ENCODE measurements at regions not wholly inside any gene's neighbourhood (a gene's known extent, or its start where the extent isn't known, plus 50 kb on each side); places are given as distances from the start of the nearest gene placed in this dataset.

- Histone ChIP-seq H3K4me3 (ENCODE audit: insufficient read depth, low read depth, low read length) (no peak overlapping the region), H3K4me1 (ENCODE audit: control insufficient read depth, insufficient read depth, low read length) (no peaks in the 10 kb centered on the region), H3K27me3 (ENCODE audit: control insufficient read depth, insufficient read depth, low read length, poor library complexity, severe bottlenecking) (no peaks in the 10 kb centered on the region), H3K9me3 (ENCODE audit: control insufficient read depth, low read length) (no peaks in the 10 kb centered on the region), H3K36me3 (ENCODE audit: control insufficient read depth, insufficient read depth, low read length) (no peaks in the 10 kb centered on the region), H3K27ac (ENCODE audit: insufficient read depth, low read depth, low read length, poor library complexity, severe bottlenecking) (no peak overlapping the region)
- WGBS, 2 experiments: 95% methylated on average over 7 of the region's 7 CpGs
Observed at GRCh38 chr21:34192646-34193285, 119.4 kb downstream of the MRPS6 start.

- Histone ChIP-seq H3K36me3 (ENCODE audit: control insufficient read depth, insufficient read depth, low read length) (no peaks in the 10 kb centered on the region), H3K9me3 (ENCODE audit: control insufficient read depth, low read length) (no peaks in the 10 kb centered on the region), H3K27ac (ENCODE audit: insufficient read depth, low read depth, low read length, poor library complexity, severe bottlenecking) (no peak overlapping the region), H3K4me3 (ENCODE audit: insufficient read depth, low read depth, low read length) (no peak overlapping the region), H3K4me1 (ENCODE audit: control insufficient read depth, insufficient read depth, low read length) (peaks cover 18% of the 10 kb centered on the region), H3K27me3 (ENCODE audit: control insufficient read depth, insufficient read depth, low read length, poor library complexity, severe bottlenecking) (no peaks in the 10 kb centered on the region)
- WGBS, 2 experiments: 62 to 75% methylated on average over 5 of the region's 6 CpGs
Observed at GRCh38 chr21:34195335-34195734, 122.0 kb downstream of the MRPS6 start.

- peaks cover 24% of the 10 kb centered on the region for H3K4me1 ChIP-seq (ENCODE audit: control insufficient read depth, insufficient read depth, low read length)
- no peak overlapping the region for H3K4me3 ChIP-seq (ENCODE audit: insufficient read depth, low read depth, low read length)
- WGBS, 2 experiments: 96 to 97% methylated on average over 4 of the region's 6 CpGs
- H3K36me3 ChIP-seq (ENCODE audit: control insufficient read depth, insufficient read depth, low read length): no peaks in the 10 kb centered on the region
- H3K27me3 ChIP-seq (ENCODE audit: control insufficient read depth, insufficient read depth, low read length, poor library complexity, severe bottlenecking): no peaks in the 10 kb centered on the region
- H3K9me3 ChIP-seq (ENCODE audit: control insufficient read depth, low read length): no peaks in the 10 kb centered on the region
- H3K27ac ChIP-seq (ENCODE audit: insufficient read depth, low read depth, low read length, poor library complexity, severe bottlenecking): no peak overlapping the region
Observed at GRCh38 chr21:34196996-34197395, 123.6 kb downstream of the MRPS6 start.

GRCh38 chr21:34197561-34197960, 124.2 kb downstream of the MRPS6 start:
- no peak overlapping the region for H3K4me3 ChIP-seq (ENCODE audit: insufficient read depth, low read depth, low read length)
- no peaks in the 10 kb centered on the region for H3K36me3 ChIP-seq (ENCODE audit: control insufficient read depth, insufficient read depth, low read length)
- 91 to 98% methylated on average over 3 of the region's 3 CpGs for WGBS, 2 experiments
- no peaks in the 10 kb centered on the region for H3K27me3 ChIP-seq (ENCODE audit: control insufficient read depth, insufficient read depth, low read length, poor library complexity, severe bottlenecking)
- H3K4me1 ChIP-seq (ENCODE audit: control insufficient read depth, insufficient read depth, low read length): peaks cover 28% of the 10 kb centered on the region
- H3K9me3 ChIP-seq (ENCODE audit: control insufficient read depth, low read length): no peaks in the 10 kb centered on the region
- no peak overlapping the region for H3K27ac ChIP-seq (ENCODE audit: insufficient read depth, low read depth, low read length, poor library complexity, severe bottlenecking)

GRCh38 chr21:34198231-34199120, 125.1 kb downstream of the MRPS6 start:
- no peak overlapping the region for H3K27ac ChIP-seq (ENCODE audit: insufficient read depth, low read depth, low read length, poor library complexity, severe bottlenecking)
- H3K27me3 ChIP-seq (ENCODE audit: control insufficient read depth, insufficient read depth, low read length, poor library complexity, severe bottlenecking): no peaks in the 10 kb centered on the region
- H3K4me3 ChIP-seq (ENCODE audit: insufficient read depth, low read depth, low read length): no peak overlapping the region
- H3K36me3 ChIP-seq (ENCODE audit: control insufficient read depth, insufficient read depth, low read length): no peaks in the 10 kb centered on the region
- WGBS, 2 experiments: 78 to 79% methylated on average over 15 to 16 of the region's 16 CpGs
- peaks cover 36% of the 10 kb centered on the region for H3K4me1 ChIP-seq (ENCODE audit: control insufficient read depth, insufficient read depth, low read length)
- no peaks in the 10 kb centered on the region for H3K9me3 ChIP-seq (ENCODE audit: control insufficient read depth, low read length)

GRCh38 chr21:34199121-34199910, 125.9 kb downstream of the MRPS6 start:
- Histone ChIP-seq H3K4me3 (ENCODE audit: insufficient read depth, low read depth, low read length) (no peak overlapping the region), H3K27me3 (ENCODE audit: control insufficient read depth, insufficient read depth, low read length, poor library complexity, severe bottlenecking) (no peaks in the 10 kb centered on the region), H3K27ac (ENCODE audit: insufficient read depth, low read depth, low read length, poor library complexity, severe bottlenecking) (no peak overlapping the region), H3K4me1 (ENCODE audit: control insufficient read depth, insufficient read depth, low read length) (peaks cover 44% of the 10 kb centered on the region), H3K36me3 (ENCODE audit: control insufficient read depth, insufficient read depth, low read length) (no peaks in the 10 kb centered on the region), H3K9me3 (ENCODE audit: control insufficient read depth, low read length) (no peaks in the 10 kb centered on the region)
- WGBS, 2 experiments: 83 to 84% methylated on average over 7 of the region's 7 CpGs

- WGBS, 2 experiments: 96 to 97% methylated on average over 7 of the region's 7 CpGs
- H3K36me3 ChIP-seq (ENCODE audit: control insufficient read depth, insufficient read depth, low read length): no peaks in the 10 kb centered on the region
- H3K27me3 ChIP-seq (ENCODE audit: control insufficient read depth, insufficient read depth, low read length, poor library complexity, severe bottlenecking): no peaks in the 10 kb centered on the region
- H3K4me1 ChIP-seq (ENCODE audit: control insufficient read depth, insufficient read depth, low read length): peaks cover 53% of the 10 kb centered on the region
- H3K27ac ChIP-seq (ENCODE audit: insufficient read depth, low read depth, low read length, poor library complexity, severe bottlenecking): no peak overlapping the region
- no peak overlapping the region for H3K4me3 ChIP-seq (ENCODE audit: insufficient read depth, low read depth, low read length)
- H3K9me3 ChIP-seq (ENCODE audit: control insufficient read depth, low read length): no peaks in the 10 kb centered on the region
Observed at GRCh38 chr21:34200288-34200905, 127.0 kb downstream of the MRPS6 start.

- 90 to 93% methylated on average over 3 of the region's 3 CpGs for WGBS, 2 experiments
- H3K4me3 ChIP-seq (ENCODE audit: insufficient read depth, low read depth, low read length): no peak overlapping the region
Observed at GRCh38 chr21:34201001-34201400, 127.6 kb downstream of the MRPS6 start.

GRCh38 chr21:34201481-34201858, 128.1 kb downstream of the MRPS6 start:
- WGBS, 2 experiments: 4% methylated on average over 6 of the region's 6 CpGs
- Histone ChIP-seq H3K9me3 (ENCODE audit: control insufficient read depth, low read length) (no peaks in the 10 kb centered on the region), H3K4me3 (ENCODE audit: insufficient read depth, low read depth, low read length) (peak overlapping the region; percentile 21), H3K4me1 (ENCODE audit: control insufficient read depth, insufficient read depth, low read length) (peaks cover 53% of the 10 kb centered on the region), H3K27ac (ENCODE audit: insufficient read depth, low read depth, low read length, poor library complexity, severe bottlenecking) (peak overlapping the region; percentile 85), H3K36me3 (ENCODE audit: control insufficient read depth, insufficient read depth, low read length) (no peaks in the 10 kb centered on the region), H3K27me3 (ENCODE audit: control insufficient read depth, insufficient read depth, low read length, poor library complexity, severe bottlenecking) (no peaks in the 10 kb centered on the region)

More at GRCh38 chr21:34201001-34201400, 127.6 kb downstream of the MRPS6 start:
- Histone ChIP-seq H3K4me1 (ENCODE audit: control insufficient read depth, insufficient read depth, low read length) (peaks cover 53% of the 10 kb centered on the region), H3K27me3 (ENCODE audit: control insufficient read depth, insufficient read depth, low read length, poor library complexity, severe bottlenecking) (no peaks in the 10 kb centered on the region), H3K36me3 (ENCODE audit: control insufficient read depth, insufficient read depth, low read length) (no peaks in the 10 kb centered on the region), H3K27ac (ENCODE audit: insufficient read depth, low read depth, low read length, poor library complexity, severe bottlenecking) (no peak overlapping the region), H3K9me3 (ENCODE audit: control insufficient read depth, low read length) (no peaks in the 10 kb centered on the region)
